ENCODE measurements at regions not wholly inside any gene's neighbourhood (a gene's known extent, or its start where the extent isn't known, plus 50 kb on each side); places are given as distances from the start of the nearest gene placed in this dataset.

GRCh38 chr1:238063454-238063853 is 172.7 kb upstream of the ZP4 start:
- no peak for TF ChIP-seq ZBTB43 (CRISPR knock-in tag; conservative IDR thresholded peaks at IDR 0.05)
- TF ChIP-seq CTCF (CRISPR knock-in tag; IDR thresholded peaks at IDR 0.05): no peak
- TF ChIP-seq BHLHE40 (IDR thresholded peaks at IDR 0.05; ENCODE audit: low read length): no peak
- TF ChIP-seq ZNF317 (CRISPR knock-in tag; IDR thresholded peaks at IDR 0.05): no peak
- no peak for TF ChIP-seq DNMT1 (CRISPR knock-in tag; IDR thresholded peaks at IDR 0.05)
- no peak for TF ChIP-seq SP5 (CRISPR knock-in tag; IDR thresholded peaks at IDR 0.05; ENCODE audit: borderline replicate concordance, low read depth)
- no peak for TF ChIP-seq MZF1 (CRISPR knock-in tag; IDR thresholded peaks at IDR 0.05; ENCODE audit: borderline replicate concordance)
- no peak for TF ChIP-seq CREB1 (IDR thresholded peaks at IDR 0.05)
- TF ChIP-seq CREB1 (CRISPR knock-in tag; IDR thresholded peaks at IDR 0.05): no peak
